Kidney epithelial cell (primary cell): ENCODE measurements at regions not wholly inside any gene's neighbourhood (a gene's known extent, or its start where the extent isn't known, plus 50 kb on each side); places are given as distances from the start of the nearest gene placed in this dataset.
"Not testable (repeated sequence)": the region's sequence is repeated elsewhere in the genome, so short reads cannot be mapped to it uniquely, and the experiment has no call there.

Experiments
- DNase-seq: peaks from one replicate; pipeline ENCODE4 v3.0.0-alpha.2; 2010; ENCODE audit warnings: low read depth
- H3K27me3 ChIP-seq: 2 replicates; pipeline ENCODE4 v1.6.0; 2011; ENCODE audit warnings: low read length; ENCODE audit not compliant: control insufficient read depth, insufficient read depth
- H3K36me3 ChIP-seq: 2 replicates; pipeline ENCODE4 v1.5.1; 2011; ENCODE audit warnings: low read length; ENCODE audit not compliant: control insufficient read depth, insufficient read depth
- H3K4me3 ChIP-seq: 2 replicates; pipeline ENCODE4 v1.5.1; 2011; ENCODE audit warnings: low read depth, mild to moderate bottlenecking, control low read depth, low read length
- CTCF ChIP-seq: IDR thresholded peaks from 2 replicates; pipeline ENCODE4 v1.5.1; 2011; ENCODE audit warnings: mild to moderate bottlenecking, moderate library complexity, low read length, control low read depth, inconsistent platforms; ENCODE audit not compliant: insufficient read depth, poor library complexity, severe bottlenecking

- H3K4me3 ChIP-seq: no peak overlapping the region
- H3K27me3 ChIP-seq: no peaks in the 10 kb centered on the region
- no peaks in the 10 kb centered on the region for H3K36me3 ChIP-seq
- no peak for TF ChIP-seq CTCF
- DNase-seq: no peak
Observed at GRCh38 chr7:32648408-32649156, 153.3 kb downstream of the AVL9 start.

GRCh38 chr7:32645255-32645654 lies 150.0 kb downstream of the AVL9 start:
- not testable (repeated sequence) for DNase-seq, H3K4me3 ChIP-seq, H3K36me3 ChIP-seq, H3K27me3 ChIP-seq

GRCh38 chr7:32643194-32643593 lies 147.9 kb downstream of the AVL9 start:
- Histone ChIP-seq H3K4me3 (no peak overlapping the region), H3K36me3 (no peaks in the 10 kb centered on the region), H3K27me3 (no peaks in the 10 kb centered on the region)
- TF ChIP-seq CTCF: no peak
- DNase-seq: no peak

GRCh38 chr7:32639122-32639521 lies 143.8 kb downstream of the AVL9 start:
- no peak for TF ChIP-seq CTCF
- Histone ChIP-seq H3K27me3 (no peaks in the 10 kb centered on the region), H3K36me3 (no peaks in the 10 kb centered on the region), H3K4me3 (no peak overlapping the region)
- DNase-seq: no peak

- not testable (repeated sequence) for H3K27me3 ChIP-seq, H3K36me3 ChIP-seq, DNase-seq, H3K4me3 ChIP-seq
Observed at GRCh38 chr7:32638479-32639121, 143.3 kb downstream of the AVL9 start.
